Epithelial cell of proximal tubule (primary cell): ENCODE measurements at regions not wholly inside any gene's neighbourhood (a gene's known extent, or its start where the extent isn't known, plus 50 kb on each side); places are given as distances from the start of the nearest gene placed in this dataset.

Source experiments
- DNase-seq: peaks from one replicate; pipeline ENCODE4 v3.0.0-alpha.2; 2011; ENCODE audit warnings: low read depth
- H3K4me3 ChIP-seq: 2 replicates; pipeline ENCODE4 v1.5.1; 2011; ENCODE audit warnings: low read depth, mild to moderate bottlenecking, low read length
- TF ChIP-seq, protein P1 (sequence below): conservative IDR thresholded peaks from 2 replicates; pipeline ENCODE4 v1.5.1; 2012; ENCODE audit warnings: low read depth, mild to moderate bottlenecking, low read length

DNA sequence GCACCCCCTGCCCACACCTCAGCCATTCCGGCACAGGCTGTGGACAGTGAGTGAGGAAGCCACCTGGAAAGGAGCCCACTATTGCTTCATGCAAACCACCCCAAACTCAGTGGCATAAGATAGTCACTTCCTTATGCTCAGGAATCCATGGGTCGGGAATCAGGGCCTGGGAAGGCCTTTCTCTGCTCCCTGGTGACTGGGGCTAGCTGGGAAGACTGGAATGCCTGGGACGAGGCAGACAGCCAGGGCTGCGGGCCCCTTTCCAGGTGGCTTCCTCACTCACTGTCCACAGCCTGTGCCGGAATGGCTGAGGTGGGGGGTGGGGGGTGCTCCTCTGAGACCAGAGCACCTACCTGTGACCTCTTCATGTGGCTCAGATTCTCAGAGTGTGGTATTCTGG is 74.1 kb upstream of the GRB10 start:
- TF ChIP-seq, protein P1, sequence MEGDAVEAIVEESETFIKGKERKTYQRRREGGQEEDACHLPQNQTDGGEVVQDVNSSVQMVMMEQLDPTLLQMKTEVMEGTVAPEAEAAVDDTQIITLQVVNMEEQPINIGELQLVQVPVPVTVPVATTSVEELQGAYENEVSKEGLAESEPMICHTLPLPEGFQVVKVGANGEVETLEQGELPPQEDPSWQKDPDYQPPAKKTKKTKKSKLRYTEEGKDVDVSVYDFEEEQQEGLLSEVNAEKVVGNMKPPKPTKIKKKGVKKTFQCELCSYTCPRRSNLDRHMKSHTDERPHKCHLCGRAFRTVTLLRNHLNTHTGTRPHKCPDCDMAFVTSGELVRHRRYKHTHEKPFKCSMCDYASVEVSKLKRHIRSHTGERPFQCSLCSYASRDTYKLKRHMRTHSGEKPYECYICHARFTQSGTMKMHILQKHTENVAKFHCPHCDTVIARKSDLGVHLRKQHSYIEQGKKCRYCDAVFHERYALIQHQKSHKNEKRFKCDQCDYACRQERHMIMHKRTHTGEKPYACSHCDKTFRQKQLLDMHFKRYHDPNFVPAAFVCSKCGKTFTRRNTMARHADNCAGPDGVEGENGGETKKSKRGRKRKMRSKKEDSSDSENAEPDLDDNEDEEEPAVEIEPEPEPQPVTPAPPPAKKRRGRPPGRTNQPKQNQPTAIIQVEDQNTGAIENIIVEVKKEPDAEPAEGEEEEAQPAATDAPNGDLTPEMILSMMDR = no peak
- DNase-seq = no peak

GRCh38 chr7:50856231-50856630 is 73.5 kb upstream of the GRB10 start:
- DNase-seq = no peak
- no peak overlapping the region for H3K4me3 ChIP-seq
- TF ChIP-seq, protein P1 = no peak

More for the DNA sequence above, 74.1 kb upstream of the GRB10 start:
- H3K4me3 ChIP-seq = no peak overlapping the region

DNA sequence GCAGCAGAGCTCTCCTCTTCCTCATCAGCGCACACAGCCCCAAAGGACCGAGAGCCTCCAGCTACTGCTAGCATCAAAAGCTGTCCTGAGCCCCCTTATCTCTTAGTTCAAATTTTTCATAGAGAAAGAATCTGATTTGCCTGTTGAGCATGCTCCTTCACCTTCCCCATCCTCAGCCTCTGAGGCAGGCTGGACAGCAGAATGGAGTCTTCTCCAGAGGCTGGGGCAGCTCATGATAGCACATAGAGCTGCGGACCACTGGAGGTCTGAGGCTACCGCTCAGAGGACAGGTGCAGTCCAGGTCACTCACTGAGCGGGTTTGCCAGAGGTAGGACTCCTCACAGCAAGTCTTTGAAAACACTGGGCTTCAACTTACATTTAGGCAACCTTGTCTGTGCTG is 72.8 kb upstream of the GRB10 start:
- H3K4me3 ChIP-seq = no peak overlapping the region
- TF ChIP-seq, protein P1 = no peak
- no peak for DNase-seq

GRCh38 chr7:50854831-50855230 is 72.1 kb upstream of the GRB10 start:
- TF ChIP-seq, protein P1 = no peak
- H3K4me3 ChIP-seq = no peak overlapping the region
- DNase-seq = no peak

DNA sequence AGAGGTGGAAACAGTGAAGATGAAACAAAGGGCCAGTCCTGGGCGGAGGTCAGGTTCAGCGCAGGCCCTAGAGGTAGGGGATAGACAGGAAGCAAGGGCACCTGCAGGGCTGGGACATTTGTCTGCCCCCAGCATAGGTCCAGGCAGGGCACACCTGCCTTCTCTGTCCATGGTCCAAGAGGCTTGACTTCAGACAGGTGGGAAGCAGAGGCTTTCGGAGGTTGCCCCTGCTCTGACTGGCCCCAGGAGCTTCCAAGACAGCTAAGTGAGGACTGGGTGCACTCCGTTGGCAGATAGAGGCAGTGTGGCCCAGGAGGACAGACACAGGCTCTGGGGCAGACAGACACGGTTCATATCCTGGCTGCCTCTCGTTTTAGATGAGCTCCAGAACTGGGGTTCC is 71.6 kb upstream of the GRB10 start:
- no peak for DNase-seq
- no peak overlapping the region for H3K4me3 ChIP-seq
- TF ChIP-seq, protein P1 = no peak

GRCh38 chr7:50853311-50853710 is 70.6 kb upstream of the GRB10 start:
- no peak for DNase-seq
- TF ChIP-seq, protein P1 = no peak
- no peak overlapping the region for H3K4me3 ChIP-seq

GRCh38 chr7:50852901-50853300 is 70.2 kb upstream of the GRB10 start:
- no peak overlapping the region for H3K4me3 ChIP-seq
- DNase-seq = no peak
- TF ChIP-seq, protein P1 = no peak
